RWPE2 (cell line): ENCODE measurements at regions not wholly inside any gene's neighbourhood (a gene's known extent, or its start where the extent isn't known, plus 50 kb on each side); places are given as distances from the start of the nearest gene placed in this dataset.

Source experiments
- ATAC-seq: fragments of 200-7000 bp; cut with Tn5 transposase; 3 replicates; pipeline ENCODE4 v1.9.1; 2021; ENCODE audit warnings: low read depth
- DNase-seq: peaks from one replicate; pipeline ENCODE4 v3.0.0-alpha.2; 2020; ENCODE audit warnings: low spot score
- H3K27ac ChIP-seq: fragments of 450-650 bp; 2 replicates; pipeline ENCODE4 v1.5.1; 2017; ENCODE audit warnings: mild to moderate bottlenecking; ENCODE audit not compliant: poor library complexity, severe bottlenecking
- H3K27me3 ChIP-seq: fragments of 250-450 bp; sonication (Bioruptor Pico); 2 replicates; pipeline ENCODE4 v1.5.1; 2021; ENCODE audit warnings: mild to moderate bottlenecking, moderate library complexity; ENCODE audit not compliant: insufficient read depth, poor library complexity, severe bottlenecking
- H3K36me3 ChIP-seq: fragments of 250-450 bp; sonication (Bioruptor Pico); 2 replicates; pipeline ENCODE4 v1.5.1; 2020; ENCODE audit warnings: low read depth, mild to moderate bottlenecking, moderate library complexity
- H3K4me1 ChIP-seq: fragments of 250-450 bp; sonication (Bioruptor Pico); 2 replicates; pipeline ENCODE4 v1.5.1; 2021; ENCODE audit warnings: mild to moderate bottlenecking, moderate library complexity; ENCODE audit not compliant: insufficient read depth, poor library complexity, severe bottlenecking
- H3K4me3 ChIP-seq: fragments of 250-450 bp; sonication (Bioruptor Pico); 2 replicates; pipeline ENCODE4 v1.5.1; 2021; ENCODE audit warnings: mild to moderate bottlenecking, moderate library complexity; ENCODE audit not compliant: severe bottlenecking
- H3K9me3 ChIP-seq: fragments of 250-450 bp; sonication (Bioruptor Pico); 2 replicates; pipeline ENCODE4 v1.5.1; 2021; ENCODE audit warnings: mild to moderate bottlenecking, moderate library complexity; ENCODE audit not compliant: severe bottlenecking
- TF ChIP-seq, protein P1 (sequence below): fragments of 450-650 bp; IDR thresholded peaks from one replicate; pipeline ENCODE4 v1.5.1; 2017; ENCODE audit warnings: mild to moderate bottlenecking, moderate library complexity; ENCODE audit not compliant: poor library complexity, severe bottlenecking

GRCh38 chr11:86140334-86140990 is 71.6 kb upstream of the PICALM start:
- TF ChIP-seq, protein P1, sequence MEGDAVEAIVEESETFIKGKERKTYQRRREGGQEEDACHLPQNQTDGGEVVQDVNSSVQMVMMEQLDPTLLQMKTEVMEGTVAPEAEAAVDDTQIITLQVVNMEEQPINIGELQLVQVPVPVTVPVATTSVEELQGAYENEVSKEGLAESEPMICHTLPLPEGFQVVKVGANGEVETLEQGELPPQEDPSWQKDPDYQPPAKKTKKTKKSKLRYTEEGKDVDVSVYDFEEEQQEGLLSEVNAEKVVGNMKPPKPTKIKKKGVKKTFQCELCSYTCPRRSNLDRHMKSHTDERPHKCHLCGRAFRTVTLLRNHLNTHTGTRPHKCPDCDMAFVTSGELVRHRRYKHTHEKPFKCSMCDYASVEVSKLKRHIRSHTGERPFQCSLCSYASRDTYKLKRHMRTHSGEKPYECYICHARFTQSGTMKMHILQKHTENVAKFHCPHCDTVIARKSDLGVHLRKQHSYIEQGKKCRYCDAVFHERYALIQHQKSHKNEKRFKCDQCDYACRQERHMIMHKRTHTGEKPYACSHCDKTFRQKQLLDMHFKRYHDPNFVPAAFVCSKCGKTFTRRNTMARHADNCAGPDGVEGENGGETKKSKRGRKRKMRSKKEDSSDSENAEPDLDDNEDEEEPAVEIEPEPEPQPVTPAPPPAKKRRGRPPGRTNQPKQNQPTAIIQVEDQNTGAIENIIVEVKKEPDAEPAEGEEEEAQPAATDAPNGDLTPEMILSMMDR = no peak
- DNase-seq = no peak
- no peaks in the 10 kb centered on the region for H3K36me3 ChIP-seq
- no peak for ATAC-seq
- no peaks in the 10 kb centered on the region for H3K4me1 ChIP-seq
- H3K4me3 ChIP-seq = no peak overlapping the region
- no peaks in the 10 kb centered on the region for H3K9me3 ChIP-seq
- H3K27ac ChIP-seq = no peak overlapping the region
- H3K27me3 ChIP-seq = no peaks in the 10 kb centered on the region

GRCh38 chr11:86138958-86139357 is 70.1 kb upstream of the PICALM start:
- TF ChIP-seq, protein P1 = no peak
- Histone ChIP-seq H3K36me3 (no peaks in the 10 kb centered on the region), H3K4me3 (no peak overlapping the region), H3K27me3 (no peaks in the 10 kb centered on the region), H3K27ac (no peak overlapping the region), H3K4me1 (no peaks in the 10 kb centered on the region), H3K9me3 (no peaks in the 10 kb centered on the region)
- no peak for ATAC-seq
- DNase-seq = no peak

DNA sequence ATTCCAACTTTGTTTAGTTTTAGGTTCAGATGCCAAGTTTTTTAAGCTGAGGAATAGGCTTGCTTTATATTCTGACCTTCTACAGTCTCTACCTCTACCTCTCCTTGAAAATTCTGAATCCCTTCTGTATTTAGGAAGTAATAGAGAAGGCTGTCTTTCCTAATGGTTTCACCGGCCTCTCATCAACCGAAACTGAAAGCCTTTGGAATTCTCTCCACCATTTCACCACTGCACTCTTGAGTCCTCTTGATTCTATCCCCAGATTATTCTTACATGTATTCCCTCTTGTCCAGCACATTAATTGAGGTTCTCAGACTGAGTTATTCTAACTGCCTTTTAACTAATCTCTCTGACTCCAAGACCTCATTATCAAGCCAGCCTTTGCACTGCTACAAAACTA is 67.7 kb upstream of the PICALM start:
- DNase-seq (no peak), ATAC-seq (no peak)

DNA sequence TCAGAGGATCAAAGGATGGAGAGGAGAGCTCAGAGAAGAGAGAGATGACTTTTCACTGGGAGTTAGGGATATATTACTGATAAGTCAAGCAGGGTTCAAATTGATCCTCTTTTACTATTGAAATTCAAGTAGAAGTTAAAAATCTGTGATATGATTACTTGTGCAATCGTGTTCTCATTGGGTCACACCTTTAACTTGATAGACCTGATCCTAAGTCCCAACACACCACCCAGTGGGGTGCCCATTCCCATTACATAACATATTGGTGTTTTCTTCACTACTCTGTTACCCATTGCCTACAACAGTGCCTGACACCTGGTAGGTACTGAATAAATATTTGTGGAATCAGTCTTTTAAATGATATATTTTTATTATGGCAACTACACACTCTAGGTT is 66.4 kb upstream of the PICALM start:
- TF ChIP-seq, protein P1 = no peak
- Histone ChIP-seq H3K9me3 (no peaks in the 10 kb centered on the region), H3K4me3 (no peak overlapping the region), H3K27me3 (no peaks in the 10 kb centered on the region), H3K4me1 (no peaks in the 10 kb centered on the region), H3K36me3 (no peaks in the 10 kb centered on the region), H3K27ac (no peak overlapping the region)
- ATAC-seq = no peak
- no peak for DNase-seq

More for the DNA sequence above, 67.7 kb upstream of the PICALM start:
- no peaks in the 10 kb centered on the region for H3K9me3 ChIP-seq
- no peak overlapping the region for H3K4me3 ChIP-seq
- H3K36me3 ChIP-seq = no peaks in the 10 kb centered on the region
- no peak overlapping the region for H3K27ac ChIP-seq
- H3K27me3 ChIP-seq = no peaks in the 10 kb centered on the region
- no peaks in the 10 kb centered on the region for H3K4me1 ChIP-seq
- TF ChIP-seq, protein P1 = no peak

DNA sequence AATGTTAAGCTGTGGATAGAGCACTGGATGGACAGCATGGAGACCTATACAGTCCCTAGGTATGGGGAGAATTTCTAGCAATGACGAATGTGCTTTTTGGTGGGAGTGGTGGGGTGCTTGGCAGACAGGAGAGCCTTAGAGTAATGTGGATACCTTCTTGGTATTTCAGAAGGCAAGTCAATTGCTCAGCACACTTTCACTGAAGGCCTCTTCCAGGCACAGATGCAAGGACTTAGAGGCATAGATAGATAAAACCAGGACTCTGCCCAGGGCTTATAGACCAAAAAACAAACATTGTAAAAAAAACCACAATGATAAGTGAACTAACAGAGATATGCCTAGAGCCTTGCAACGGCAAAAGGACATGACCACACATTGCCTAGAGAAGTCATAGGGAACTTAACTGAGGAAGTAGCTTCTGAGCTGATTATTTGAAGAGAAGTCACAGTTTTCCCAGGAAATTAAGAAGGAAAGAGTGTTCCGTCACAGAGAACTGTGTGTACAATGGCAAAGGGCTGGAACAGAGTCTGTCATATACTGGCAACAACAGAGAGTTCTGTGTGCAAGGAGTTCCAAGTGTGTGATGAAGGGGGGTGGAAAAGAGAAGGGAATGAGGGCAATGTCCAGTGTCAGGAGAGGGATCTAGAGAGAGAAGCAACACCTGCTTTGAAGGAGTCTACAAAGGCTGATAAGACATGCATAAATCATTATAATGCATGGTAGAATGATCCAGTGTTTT is 65.9 kb upstream of the PICALM start:
- Histone ChIP-seq H3K27ac (no peak overlapping the region), H3K9me3 (no peaks in the 10 kb centered on the region), H3K4me3 (no peak overlapping the region), H3K4me1 (no peaks in the 10 kb centered on the region), H3K36me3 (no peaks in the 10 kb centered on the region), H3K27me3 (no peaks in the 10 kb centered on the region)
- ATAC-seq (no peak), DNase-seq (no peak)
- TF ChIP-seq, protein P1 = no peak
